IMR-90 (cell line): ENCODE measurements at regions not wholly inside any gene's neighbourhood (a gene's known extent, or its start where the extent isn't known, plus 50 kb on each side); places are given as distances from the start of the nearest gene placed in this dataset.

Source experiments
- ATAC-seq: fragments of 200-7000 bp; cut with Tn5 transposase; 2 replicates; pipeline ENCODE4 v1.9.1; 2020; ENCODE audit warnings: low read depth, mild to moderate bottlenecking, moderate library complexity
- BruUV-seq: library from RNA; stranded (reverse); fragments of 400-500 nt; replicated peaks from 2 replicates; lab custom pipeline; 2021; lab: Mats Ljungman, UMichigan
- CTCF ChIA-PET: fragments of 300-600 bp; formaldehyde crosslinking; extraction: SDS; loops from one replicate; lab custom pipeline; 2021; ENCODE audit warnings: antibody characterized with exemption; lab: Yijun Ruan, JAX
- POLR2A ChIA-PET: fragments of 300-600 bp; sonication (Branson Sonifier 250); formaldehyde crosslinking; loops from one replicate; lab custom pipeline; 2022; ENCODE audit warnings: antibody characterized with exemption; ENCODE audit not compliant: unreplicated experiment; lab: Charles Lee
- DNase-seq: peaks from one replicate; pipeline ENCODE4 v3.0.0; 2013
- H2AFZ ChIP-seq: replicated peaks from 2 replicates; pipeline ENCODE3; 2013; ENCODE audit warnings: low read length, mild to moderate bottlenecking; ENCODE audit not compliant: poor library complexity
- H2AK5ac ChIP-seq: 2 replicates; pipeline ENCODE4 v1.6.1; 2013; ENCODE audit warnings: low read depth, low read length, inconsistent platforms
- H2AK9ac ChIP-seq: replicated peaks from 2 replicates; pipeline ENCODE3; 2013; ENCODE audit warnings: mild to moderate bottlenecking, low read depth, low read length, moderate library complexity; ENCODE audit not compliant: poor library complexity
- H2BK120ac ChIP-seq: 2 replicates; pipeline ENCODE4 v1.6.1; 2013; ENCODE audit warnings: low read depth, low read length, inconsistent platforms
- H2BK15ac ChIP-seq: 3 replicates; pipeline ENCODE4 v1.6.1; 2013; ENCODE audit warnings: low read depth, low read length, inconsistent platforms
- H2BK20ac ChIP-seq: 2 replicates; pipeline ENCODE4 v1.6.1; 2013; ENCODE audit warnings: low read depth, mild to moderate bottlenecking, inconsistent platforms, low read length, moderate library complexity
- H2BK5ac ChIP-seq: 2 replicates; pipeline ENCODE4 v1.6.1; 2013; ENCODE audit warnings: mild to moderate bottlenecking, low read depth, low read length, inconsistent platforms; ENCODE audit not compliant: poor library complexity, severe bottlenecking
- H3K14ac ChIP-seq: replicated peaks from 2 replicates; pipeline ENCODE4 v1.6.1; 2013; ENCODE audit warnings: low read depth, low read length, inconsistent platforms
- H3K18ac ChIP-seq: 2 replicates; pipeline ENCODE4 v1.6.1; 2013; ENCODE audit warnings: low read depth, low read length, control low read depth
- H3K23ac ChIP-seq: 2 replicates; pipeline ENCODE4 v1.6.1; 2013; ENCODE audit warnings: low read depth, low read length, inconsistent platforms
- H3K27ac ChIP-seq: 2 replicates; pipeline ENCODE4 v1.5.1; 2013; ENCODE audit warnings: mild to moderate bottlenecking, control low read depth, low read length; ENCODE audit not compliant: insufficient read depth
- H3K27me3 ChIP-seq: 2 replicates; pipeline ENCODE4 v1.6.1; 2013; ENCODE audit warnings: low read length; ENCODE audit not compliant: control insufficient read depth, insufficient read depth
- H3K36me3 ChIP-seq: 2 replicates; pipeline ENCODE4 v1.6.1; 2013; ENCODE audit warnings: low read length, mixed read lengths; ENCODE audit not compliant: control insufficient read depth, insufficient read depth
- H3K4ac ChIP-seq: 2 replicates; pipeline ENCODE4 v1.6.1; 2013; ENCODE audit warnings: low read depth, low read length, inconsistent platforms
- H3K4me1 ChIP-seq: 2 replicates; pipeline ENCODE4 v1.6.1; 2013; ENCODE audit warnings: low read length, mixed read lengths; ENCODE audit not compliant: control insufficient read depth, insufficient read depth
- H3K4me2 ChIP-seq: 2 replicates; pipeline ENCODE4 v1.6.1; 2013; ENCODE audit warnings: low read depth, mild to moderate bottlenecking, control low read depth, low read length, moderate library complexity
- H3K4me3 ChIP-seq: 2 replicates; pipeline ENCODE4 v1.5.1; 2013; ENCODE audit warnings: low read depth, mild to moderate bottlenecking, control low read depth, low read length, moderate library complexity; ENCODE audit not compliant: insufficient read depth
- H3K56ac ChIP-seq: 2 replicates; pipeline ENCODE4 v1.6.1; 2013; ENCODE audit warnings: low read length, inconsistent platforms; ENCODE audit not compliant: insufficient read depth; ENCODE audit errors: extremely low read depth
- H3K79me1 ChIP-seq, 2 experiments: 2 replicates each; pipeline ENCODE4 v1.6.1; 2013; ENCODE audit warnings: low read length in 2 of 2, inconsistent platforms in 1 of 2, low read depth in 1 of 2
- H3K9ac ChIP-seq: 2 replicates; pipeline ENCODE4 v1.6.1; 2013; ENCODE audit warnings: low read depth, low read length, control low read depth
- H3K9me1 ChIP-seq: 2 replicates; pipeline ENCODE4 v1.6.1; 2013; ENCODE audit warnings: low read length, inconsistent platforms; ENCODE audit not compliant: insufficient read depth
- H3K9me3 ChIP-seq: 2 replicates; pipeline ENCODE4 v1.6.1; 2013; ENCODE audit warnings: low read length; ENCODE audit not compliant: control insufficient read depth, insufficient read depth
- H4K20me1 ChIP-seq: 2 replicates; pipeline ENCODE4 v1.6.1; 2013; ENCODE audit warnings: low read length, inconsistent platforms; ENCODE audit not compliant: insufficient read depth
- H4K5ac ChIP-seq: 2 replicates; pipeline ENCODE4 v1.6.1; 2013; ENCODE audit warnings: mild to moderate bottlenecking, low read depth, low read length, control low read depth
- H4K8ac ChIP-seq, 2 experiments: 2 replicates each; pipeline ENCODE4 v1.6.1; 2013; ENCODE audit warnings: low read depth in 2 of 2, low read length in 2 of 2, control low read depth in 1 of 2, inconsistent platforms in 1 of 2
- H4K91ac ChIP-seq: 2 replicates; pipeline ENCODE4 v1.6.1; 2013; ENCODE audit warnings: low read depth, low read length, inconsistent platforms; ENCODE audit not compliant: insufficient read depth
- BHLHE40 ChIP-seq: fragments of 150-350 bp; IDR thresholded peaks from 2 replicates; pipeline ENCODE4 v1.6.1; 2016; ENCODE audit warnings: mild to moderate bottlenecking, low read depth, low read length
- CEBPB ChIP-seq: IDR thresholded peaks from 2 replicates; pipeline ENCODE4 v1.6.1; 2012; ENCODE audit warnings: low read depth, low read length, improper control_type of control experiment
- CTCF ChIP-seq: conservative IDR thresholded peaks from 2 replicates; pipeline ENCODE4 v1.5.1; 2012; ENCODE audit warnings: mild to moderate bottlenecking, low read depth, low read length, improper control_type of control experiment
- FOS ChIP-seq: fragments of 150-350 bp; IDR thresholded peaks from 2 replicates; pipeline ENCODE4 v1.6.1; 2016; ENCODE audit warnings: low read depth, low read length
- MAFK ChIP-seq: IDR thresholded peaks from 2 replicates; pipeline ENCODE4 v1.6.1; 2012; ENCODE audit warnings: low read depth, low read length, improper control_type of control experiment
- MAZ ChIP-seq: IDR thresholded peaks from 2 replicates; pipeline ENCODE4 v1.6.1; 2012; ENCODE audit warnings: low read depth, mild to moderate bottlenecking, low read length, improper control_type of control experiment, moderate library complexity, borderline replicate concordance
- NFE2L2 ChIP-seq: fragments of 150-350 bp; IDR thresholded peaks from 2 replicates; pipeline ENCODE4 v1.6.1; 2016; ENCODE audit warnings: low read depth, mild to moderate bottlenecking, low read length
- POLR2A ChIP-seq: IDR thresholded peaks from 2 replicates; pipeline ENCODE4 v1.6.1; 2012; ENCODE audit warnings: mild to moderate bottlenecking, low read depth, low read length
- RAD21 ChIP-seq: IDR thresholded peaks from 2 replicates; pipeline ENCODE4 v1.6.1; 2012; ENCODE audit warnings: low read length, improper control_type of control experiment
- RCOR1 ChIP-seq: IDR thresholded peaks from 2 replicates; pipeline ENCODE4 v1.6.1; 2012; ENCODE audit warnings: mild to moderate bottlenecking, low read length, improper control_type of control experiment; ENCODE audit not compliant: insufficient replicate concordance
- RFX5 ChIP-seq: IDR thresholded peaks from 2 replicates; pipeline ENCODE4 v1.8.0; 2012; ENCODE audit warnings: low read depth, mild to moderate bottlenecking, low read length, moderate library complexity
- SMC3 ChIP-seq: fragments of 150-350 bp; IDR thresholded peaks from 2 replicates; pipeline ENCODE4 v1.6.1; 2016; ENCODE audit warnings: low read depth, mild to moderate bottlenecking, antibody characterized with exemption, low read length, moderate library complexity
- dilution Hi-C: fragments of 300-500 bp; cut with HindIII; formaldehyde crosslinking; loops from one replicate; pipeline ENCODE4 v1.14.3; 2018; ENCODE audit warnings: low sequenced_read_pairs; ENCODE audit not compliant: unreplicated experiment
- in situ Hi-C: fragments of 300-500 bp; cut with MboI; formaldehyde crosslinking; loops from 3 replicates; pipeline ENCODE4 v1.14.3; 2019; ENCODE audit warnings: low sequenced_read_pairs, inconsistent platforms, mixed read lengths
- intact Hi-C: fragments of 100-400 bp; cut with micrococcal nuclease; formaldehyde crosslinking; loops from 2 replicates; pipeline ENCODE4 v1.10.0; 2022
- TF ChIP-seq, protein P1 (sequence below): fragments of 150-350 bp; IDR thresholded peaks from 2 replicates; pipeline ENCODE4 v1.6.1; 2016; ENCODE audit warnings: low read depth, mild to moderate bottlenecking, low read length, moderate library complexity, borderline replicate concordance
- TF ChIP-seq, protein P2 (sequence below): fragments of 150-350 bp; IDR thresholded peaks from 2 replicates; pipeline ENCODE4 v1.6.1; 2017; ENCODE audit warnings: mild to moderate bottlenecking, antibody characterized with exemption, low read length, low read depth

DNA sequence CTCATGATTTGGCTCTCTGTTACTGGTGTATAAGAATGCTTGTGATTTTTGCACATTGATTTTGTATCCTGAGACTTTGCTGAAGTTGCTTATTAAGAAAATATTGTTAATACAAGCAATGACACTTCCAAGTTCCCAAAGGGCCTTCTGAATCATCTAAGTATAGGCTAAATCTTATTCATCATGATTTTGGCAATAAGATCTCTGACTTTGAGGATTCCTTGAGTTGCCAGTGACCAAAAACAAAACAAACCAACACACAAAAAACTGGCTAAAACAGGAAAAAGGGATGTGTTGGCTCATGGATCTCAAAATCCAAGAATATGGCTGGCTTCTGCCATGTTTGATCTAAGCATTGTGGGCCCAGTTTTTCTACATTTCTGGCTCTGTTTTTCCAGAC lies 163.4 kb downstream of the HHIPL2 start:
- no peak for DNase-seq
- CTCF ChIA-PET, result interaction anchor here (0.7 kb wide), 1 partner anchor 810 kb away, joined by 3 read pairs; no protein-coding TSS in a partner anchor

More for the DNA sequence above, 163.4 kb downstream of the HHIPL2 start:
- in situ Hi-C loops, result no loop called here
- no peak overlapping the region for H2AFZ ChIP-seq
- no peak overlapping the region for H4K91ac ChIP-seq
- H3K36me3 ChIP-seq, result no peaks in the 10 kb centered on the region
- dilution Hi-C loops, result no loop called here
- H3K14ac ChIP-seq, result no peak overlapping the region
- H3K4ac ChIP-seq, result no peak overlapping the region
- no peak overlapping the region for H3K4me3 ChIP-seq
- H3K18ac ChIP-seq, result no peak overlapping the region
- no peak for TF ChIP-seq MAFK
- no peak for TF ChIP-seq POLR2A
- no peak for TF ChIP-seq SMC3
- no peak for TF ChIP-seq CTCF
- TF ChIP-seq CEBPB, result no peak
- no peak for TF ChIP-seq FOS
- TF ChIP-seq RAD21, result no peak
- TF ChIP-seq MAZ, result no peak
- TF ChIP-seq BHLHE40, result no peak
- TF ChIP-seq, protein P1, sequence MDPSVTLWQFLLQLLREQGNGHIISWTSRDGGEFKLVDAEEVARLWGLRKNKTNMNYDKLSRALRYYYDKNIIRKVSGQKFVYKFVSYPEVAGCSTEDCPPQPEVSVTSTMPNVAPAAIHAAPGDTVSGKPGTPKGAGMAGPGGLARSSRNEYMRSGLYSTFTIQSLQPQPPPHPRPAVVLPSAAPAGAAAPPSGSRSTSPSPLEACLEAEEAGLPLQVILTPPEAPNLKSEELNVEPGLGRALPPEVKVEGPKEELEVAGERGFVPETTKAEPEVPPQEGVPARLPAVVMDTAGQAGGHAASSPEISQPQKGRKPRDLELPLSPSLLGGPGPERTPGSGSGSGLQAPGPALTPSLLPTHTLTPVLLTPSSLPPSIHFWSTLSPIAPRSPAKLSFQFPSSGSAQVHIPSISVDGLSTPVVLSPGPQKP, result no peak
- TF ChIP-seq, protein P2, sequence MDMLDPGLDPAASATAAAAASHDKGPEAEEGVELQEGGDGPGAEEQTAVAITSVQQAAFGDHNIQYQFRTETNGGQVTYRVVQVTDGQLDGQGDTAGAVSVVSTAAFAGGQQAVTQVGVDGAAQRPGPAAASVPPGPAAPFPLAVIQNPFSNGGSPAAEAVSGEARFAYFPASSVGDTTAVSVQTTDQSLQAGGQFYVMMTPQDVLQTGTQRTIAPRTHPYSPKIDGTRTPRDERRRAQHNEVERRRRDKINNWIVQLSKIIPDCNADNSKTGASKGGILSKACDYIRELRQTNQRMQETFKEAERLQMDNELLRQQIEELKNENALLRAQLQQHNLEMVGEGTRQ, result no peak
- no peak for TF ChIP-seq RCOR1
- TF ChIP-seq NFE2L2, result no peak
- TF ChIP-seq RFX5, result no peak
- H3K27me3 ChIP-seq, result no peaks in the 10 kb centered on the region
- intact Hi-C loops, result no loop called here
- no TSS peak for BruUV-seq
- no peaks in the 10 kb centered on the region for H3K79me1 ChIP-seq
- no peaks in the 10 kb centered on the region for H4K20me1 ChIP-seq
- no peak overlapping the region for H3K56ac ChIP-seq
- no peaks in the 10 kb centered on the region for H3K4me1 ChIP-seq
- no peak overlapping the region for H2BK15ac ChIP-seq
- H3K9me3 ChIP-seq, result no peaks in the 10 kb centered on the region
- no peak overlapping the region for H3K23ac ChIP-seq
- H2BK120ac ChIP-seq, result no peak overlapping the region
- no peak overlapping the region for H2BK20ac ChIP-seq
- no peak overlapping the region for H3K9ac ChIP-seq
- no peak overlapping the region for H3K4me2 ChIP-seq
- no peak overlapping the region for H3K27ac ChIP-seq
- no peak overlapping the region for H2AK5ac ChIP-seq
- no peak overlapping the region for H2BK5ac ChIP-seq
- no peaks in the 10 kb centered on the region for H3K9me1 ChIP-seq
- H4K5ac ChIP-seq, result no peak overlapping the region
- POLR2A ChIA-PET, result no interaction called here
- H2AK9ac ChIP-seq, result no peak overlapping the region
- ATAC-seq, result no peak
- no peak overlapping the region for H4K8ac ChIP-seq
